Iris pigment epithelial cell (primary cell): ENCODE measurements at regions not wholly inside any gene's neighbourhood (a gene's known extent, or its start where the extent isn't known, plus 50 kb on each side); places are given as distances from the start of the nearest gene placed in this dataset.
"Not testable (repeated sequence)": the region's sequence is repeated elsewhere in the genome, so short reads cannot be mapped to it uniquely, and the experiment has no call there.

Experiments
- DNase-seq: peaks from one replicate; pipeline ENCODE4 v3.0.0-alpha.2; 2011; ENCODE audit warnings: low read depth

GRCh38 chr1:110260194-110260593 is 50.1 kb downstream of the KCNC4 start:
- no peak for DNase-seq

- no peak for DNase-seq
Measured at GRCh38 chr1:110262296-110262695, 52.2 kb downstream of the KCNC4 start.

GRCh38 chr1:110262846-110263631 is 52.9 kb downstream of the KCNC4 start:
- no peak for DNase-seq

DNA sequence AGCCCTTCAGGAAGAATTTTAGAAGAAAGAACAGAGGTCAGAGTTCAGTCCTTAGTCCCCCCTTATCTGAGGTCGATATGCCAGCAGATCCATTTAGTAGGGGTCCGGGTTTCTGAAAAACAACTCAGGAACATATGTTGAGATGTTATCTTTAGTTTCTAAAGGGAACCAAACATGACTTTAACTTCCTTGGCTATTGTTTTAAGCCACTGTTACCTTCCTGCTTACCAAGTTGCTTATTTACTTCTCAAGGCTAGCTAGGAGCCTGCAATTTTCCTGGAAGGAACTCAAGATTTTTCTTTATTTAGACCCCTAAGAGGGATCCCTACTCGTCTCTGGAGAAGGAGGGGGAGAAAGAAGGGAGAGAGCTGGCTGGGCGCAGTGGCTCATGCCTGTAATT is 54.3 kb downstream of the KCNC4 start:
- DNase-seq: no peak

DNA sequence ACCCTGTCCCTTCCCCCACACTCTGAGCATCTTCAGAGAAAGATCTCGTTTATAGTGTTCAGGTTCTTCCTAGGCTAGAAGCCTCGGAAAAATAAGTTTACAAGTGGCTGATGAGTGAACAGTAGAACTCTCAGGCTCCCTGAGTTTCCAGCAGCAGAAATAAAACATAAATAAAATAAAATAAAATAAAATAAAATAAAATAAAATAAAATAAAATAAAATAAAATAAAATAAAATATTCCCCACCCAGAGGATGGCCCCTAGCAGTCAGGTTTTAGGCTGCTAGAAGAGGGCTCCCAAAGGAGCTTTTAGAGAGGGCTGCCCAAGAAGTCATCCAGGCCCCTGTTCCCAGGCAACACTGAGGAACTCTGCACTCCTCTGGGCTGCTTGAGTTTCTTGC is 55.1 kb downstream of the KCNC4 start:
- DNase-seq: no peak

- no peak for DNase-seq
Measured at GRCh38 chr1:110266834-110267233, 56.7 kb downstream of the KCNC4 start.

DNA sequence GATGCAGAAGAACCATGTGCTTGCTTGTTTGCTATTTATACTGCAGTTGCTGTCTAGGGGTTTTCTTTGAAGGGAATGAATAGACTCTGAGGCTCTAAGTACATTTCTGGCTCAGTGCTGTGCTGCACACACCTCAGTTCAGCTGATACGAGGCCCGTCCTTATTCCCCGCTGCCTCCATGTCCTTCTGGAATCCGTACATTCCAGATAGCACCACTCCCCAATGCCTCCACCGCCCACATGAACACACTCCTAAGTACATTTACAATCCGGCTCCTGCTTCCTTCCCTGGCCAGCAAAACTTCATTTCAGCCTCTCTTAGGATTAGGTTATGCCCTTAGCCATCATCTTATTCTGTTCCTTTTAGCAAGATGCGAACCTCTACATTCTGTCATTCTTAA is 57.1 kb downstream of the KCNC4 start:
- no peak for DNase-seq

- no peak for DNase-seq
Measured at GRCh38 chr1:110272045-110272444, 61.9 kb downstream of the KCNC4 start.

DNA sequence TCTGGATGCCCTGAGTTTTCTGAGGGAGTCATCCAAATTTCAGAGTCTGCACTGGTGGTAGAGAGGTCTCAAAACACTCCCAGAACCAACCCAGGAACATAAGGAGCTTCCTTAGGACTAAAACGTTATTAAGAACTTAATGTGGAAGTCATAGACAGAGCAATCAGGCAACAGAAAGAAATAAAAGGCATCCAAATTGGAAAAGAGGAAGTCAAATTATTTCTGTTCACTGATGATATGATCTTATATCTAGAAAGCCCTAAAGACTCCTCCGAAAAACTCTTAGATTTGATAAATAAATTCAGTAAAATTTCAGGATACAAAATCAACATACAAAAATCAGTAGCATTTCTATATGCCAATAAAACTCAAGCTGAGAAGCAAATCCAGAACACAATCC is 63.7 kb downstream of the KCNC4 start:
- not testable (repeated sequence) for DNase-seq

GRCh38 chr1:110280126-110280525 is 59.1 kb upstream of the RBM15 start:
- DNase-seq: no peak

DNA sequence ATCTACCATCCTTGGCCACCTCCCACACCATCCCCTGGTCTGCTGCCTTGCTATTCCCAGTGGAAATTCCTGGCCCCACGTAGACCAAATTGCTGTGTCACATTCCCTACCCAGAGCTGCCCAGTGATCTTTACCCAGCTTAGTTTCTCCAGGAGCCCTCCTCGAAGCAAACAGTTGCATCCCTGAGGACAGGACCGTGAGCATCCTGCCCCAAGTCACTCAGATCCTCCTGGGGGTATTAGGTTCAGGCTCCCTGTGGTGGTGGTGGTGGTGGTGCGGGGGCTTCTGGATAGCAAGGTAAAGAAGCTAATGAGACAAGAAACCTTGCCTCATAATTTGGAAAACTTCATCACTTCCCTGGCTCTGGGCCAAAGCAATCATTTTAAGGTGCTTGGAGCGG is 58.4 kb upstream of the RBM15 start:
- DNase-seq: no peak

- DNase-seq: no peak
Measured at GRCh38 chr1:110281363-110282290, 57.5 kb upstream of the RBM15 start.

GRCh38 chr1:110282395-110282794 is 56.8 kb upstream of the RBM15 start:
- DNase-seq: no peak

DNA sequence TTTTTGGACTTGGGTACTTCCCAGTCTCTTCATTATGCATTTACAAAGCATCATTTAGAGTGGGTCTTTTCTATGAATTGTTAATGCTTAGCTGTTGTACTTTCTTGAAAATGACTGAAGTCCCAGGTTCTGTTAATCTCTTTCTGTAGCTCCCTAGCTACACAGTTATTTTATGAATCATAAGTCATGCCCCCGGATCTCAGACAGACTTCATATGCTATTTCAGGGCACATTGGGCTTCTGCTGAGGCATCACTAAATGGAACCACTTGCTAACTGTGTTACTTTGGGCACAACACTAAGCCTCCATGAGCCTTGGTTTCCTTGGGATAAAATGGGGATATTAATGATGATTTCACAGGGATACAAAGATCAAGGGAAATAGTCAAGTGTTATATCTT is 55.5 kb upstream of the RBM15 start:
- peak; percentile 38 for DNase-seq

- DNase-seq: no peak
Measured at GRCh38 chr1:110285316-110285715, 53.9 kb upstream of the RBM15 start.

- peak; percentile 31 for DNase-seq
Measured at GRCh38 chr1:110286564-110286963, 52.6 kb upstream of the RBM15 start.

DNA sequence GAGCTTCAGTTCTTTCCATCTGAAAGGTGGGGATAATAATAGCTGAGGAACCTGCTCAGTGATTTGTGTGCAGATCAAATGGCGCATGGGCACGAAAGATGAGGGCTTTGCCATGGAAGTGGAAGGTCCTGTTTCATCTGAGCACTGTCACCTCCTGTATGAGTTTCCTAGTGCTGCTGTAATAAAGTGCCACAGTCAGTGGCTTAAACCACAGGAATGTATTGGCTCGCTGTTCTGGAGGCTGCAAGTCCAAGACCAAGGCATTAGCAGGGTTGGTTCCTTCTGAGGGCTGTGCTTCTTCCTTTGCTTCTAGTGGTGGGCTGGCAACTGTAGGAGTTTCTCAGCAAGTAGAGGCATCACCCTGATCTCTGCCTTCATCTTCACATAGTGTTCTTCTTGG is 51.1 kb upstream of the RBM15 start:
- DNase-seq: no peak
